Skeletal muscle cell (primary cell): ENCODE measurements at regions not wholly inside any gene's neighbourhood (a gene's known extent, or its start where the extent isn't known, plus 50 kb on each side); places are given as distances from the start of the nearest gene placed in this dataset.

Experiments
- DNase-seq: peaks from one replicate; pipeline ENCODE4 v3.0.0-alpha.2; 2010; ENCODE audit warnings: low read depth
- H3K4me3 ChIP-seq: 2 replicates; pipeline ENCODE4 v1.5.1; 2011; ENCODE audit warnings: low read depth, mild to moderate bottlenecking, control low read depth, low read length, moderate library complexity

GRCh38 chr13:84672616-84673015 lies 790.3 kb upstream of the SLITRK1 start:
- no peak for DNase-seq
- no peak overlapping the region for H3K4me3 ChIP-seq

- H3K4me3 ChIP-seq, result no peak overlapping the region
- DNase-seq, result no peak
Observed at GRCh38 chr13:84670245-84670644, 788.0 kb upstream of the SLITRK1 start.

GRCh38 chr13:84668637-84669036 lies 786.4 kb upstream of the SLITRK1 start:
- no peak overlapping the region for H3K4me3 ChIP-seq
- no peak for DNase-seq

- no peak overlapping the region for H3K4me3 ChIP-seq
- DNase-seq, result no peak
Observed at GRCh38 chr13:84662491-84662890, 780.2 kb upstream of the SLITRK1 start.

GRCh38 chr13:84661718-84662117 lies 779.4 kb upstream of the SLITRK1 start:
- H3K4me3 ChIP-seq, result no peak overlapping the region

GRCh38 chr13:84659359-84659661 lies 777.0 kb upstream of the SLITRK1 start:
- no peak for DNase-seq
- no peak overlapping the region for H3K4me3 ChIP-seq

More at GRCh38 chr13:84661718-84662117, 779.4 kb upstream of the SLITRK1 start:
- no peak for DNase-seq

- DNase-seq, result no peak
Observed at GRCh38 chr13:84658491-84659358, 776.5 kb upstream of the SLITRK1 start.

GRCh38 chr13:84655677-84656076 lies 773.4 kb upstream of the SLITRK1 start:
- no peak overlapping the region for H3K4me3 ChIP-seq
- no peak for DNase-seq

More at GRCh38 chr13:84658491-84659358, 776.5 kb upstream of the SLITRK1 start:
- no peak overlapping the region for H3K4me3 ChIP-seq

- H3K4me3 ChIP-seq, result no peak overlapping the region
- DNase-seq, result no peak
Observed at GRCh38 chr13:84654654-84655275, 772.5 kb upstream of the SLITRK1 start.

GRCh38 chr13:84653915-84654534 lies 771.8 kb upstream of the SLITRK1 start:
- H3K4me3 ChIP-seq, result no peak overlapping the region
- DNase-seq, result no peak

- no peak for DNase-seq
- H3K4me3 ChIP-seq, result no peak overlapping the region
Observed at GRCh38 chr13:84651705-84652104, 769.4 kb upstream of the SLITRK1 start.

- DNase-seq, result peak; percentile 91
- no peak overlapping the region for H3K4me3 ChIP-seq
Observed at GRCh38 chr13:84651288-84651687, 769.0 kb upstream of the SLITRK1 start.

GRCh38 chr13:84649853-84650252 lies 767.6 kb upstream of the SLITRK1 start:
- DNase-seq, result no peak
- no peak overlapping the region for H3K4me3 ChIP-seq

GRCh38 chr13:84648069-84648640 lies 765.9 kb upstream of the SLITRK1 start:
- no peak for DNase-seq
- H3K4me3 ChIP-seq, result no peak overlapping the region

- no peak for DNase-seq
Observed at GRCh38 chr13:84646957-84647356, 764.7 kb upstream of the SLITRK1 start.

GRCh38 chr13:84645196-84646012 lies 763.1 kb upstream of the SLITRK1 start:
- H3K4me3 ChIP-seq, result no peak overlapping the region
- DNase-seq, result no peak

More at GRCh38 chr13:84646957-84647356, 764.7 kb upstream of the SLITRK1 start:
- H3K4me3 ChIP-seq, result no peak overlapping the region

- DNase-seq, result no peak
- no peak overlapping the region for H3K4me3 ChIP-seq
Observed at GRCh38 chr13:84641491-84641890, 759.2 kb upstream of the SLITRK1 start.

- DNase-seq, result no peak
- no peak overlapping the region for H3K4me3 ChIP-seq
Observed at GRCh38 chr13:84640691-84641090, 758.4 kb upstream of the SLITRK1 start.

GRCh38 chr13:84630476-84630875 lies 748.2 kb upstream of the SLITRK1 start:
- H3K4me3 ChIP-seq, result no peak overlapping the region
- DNase-seq, result no peak
